ENCODE measurements at regions not wholly inside any gene's neighbourhood (a gene's known extent, or its start where the extent isn't known, plus 50 kb on each side); places are given as distances from the start of the nearest gene placed in this dataset.

GRCh38 chr7:156046031-156046560 lies 233.8 kb upstream of the SHH start:
- H3K4me1 ChIP-seq (ENCODE audit: insufficient read depth, low read length): no peaks in the 10 kb centered on the region
- Mint-ChIP-seq H3K9me3 (peaks cover 0 to 8% (median 0%) of the 10 kb centered on the region in 8 donors), H3K27ac (no peak overlapping the region), H3K4me1 (no peaks in the 10 kb centered on the region), H3K27me3 (no peaks in the 10 kb centered on the region), H3K36me3 (no peaks in the 10 kb centered on the region), H3K4me3 (no peak overlapping the region)
- ChIA-PET CTCF (ENCODE audit: partially characterized antibody) (no interaction called here), POLR2A (ENCODE audit: partially characterized antibody) (no interaction called here)
- H3K4me3 ChIP-seq (ENCODE audit: low read length in 2 of 2): no peak overlapping the region
- H3K27ac ChIP-seq (ENCODE audit: low read depth, low read length): no peak overlapping the region
- no peak for DNase-seq
- H3K9me3 ChIP-seq (ENCODE audit: control insufficient read depth in 1 of 2, low read length in 2 of 2): no peaks in the 10 kb centered on the region
- no peaks in the 10 kb centered on the region for H3K36me3 ChIP-seq (ENCODE audit: insufficient read depth, low read length)
- H3K27me3 ChIP-seq (ENCODE audit: insufficient read depth, low read length): no peaks in the 10 kb centered on the region
- intact Hi-C loops (cut with micrococcal nuclease): no loop called here

GRCh38 chr7:156043416-156044178 lies 231.3 kb upstream of the SHH start:
- no peak overlapping the region for H3K4me3 ChIP-seq (ENCODE audit: low read length in 2 of 2)
- H3K27ac Mint-ChIP-seq: no peak overlapping the region
- no peak overlapping the region for H3K4me3 Mint-ChIP-seq
- ChIA-PET POLR2A (ENCODE audit: partially characterized antibody) (no interaction called here), CTCF (ENCODE audit: partially characterized antibody) (no interaction called here)
- no peak overlapping the region for H3K27ac ChIP-seq (ENCODE audit: low read depth, low read length)
- no peaks in the 10 kb centered on the region for H3K4me1 ChIP-seq (ENCODE audit: insufficient read depth, low read length)
- H3K9me3 Mint-ChIP-seq: peaks cover 0 to 8% (median 0%) of the 10 kb centered on the region in 8 donors
- intact Hi-C loops (cut with micrococcal nuclease): no loop called here
- H3K9me3 ChIP-seq (ENCODE audit: control insufficient read depth in 1 of 2, low read length in 2 of 2): no peaks in the 10 kb centered on the region
- no peaks in the 10 kb centered on the region for H3K27me3 Mint-ChIP-seq
- no peaks in the 10 kb centered on the region for H3K27me3 ChIP-seq (ENCODE audit: insufficient read depth, low read length)
- DNase-seq: no peak
- no peaks in the 10 kb centered on the region for H3K4me1 Mint-ChIP-seq
- H3K36me3 ChIP-seq (ENCODE audit: insufficient read depth, low read length): no peaks in the 10 kb centered on the region
- H3K36me3 Mint-ChIP-seq: no peaks in the 10 kb centered on the region

GRCh38 chr7:156041398-156041797 lies 229.1 kb upstream of the SHH start:
- ChIA-PET POLR2A (ENCODE audit: partially characterized antibody) (no interaction called here), CTCF (ENCODE audit: partially characterized antibody) (no interaction called here)
- no peak overlapping the region for H3K4me3 ChIP-seq (ENCODE audit: low read length in 2 of 2)
- intact Hi-C loops (cut with micrococcal nuclease): no loop called here
- Mint-ChIP-seq H3K4me1 (no peaks in the 10 kb centered on the region), H3K27ac (no peak overlapping the region), H3K27me3 (peaks cover 0 to 3% of the 10 kb centered on the region in 2 donors), H3K4me3 (no peak overlapping the region), H3K9me3 (peaks cover 0 to under 1% (median 0%) of the 10 kb centered on the region in 8 donors), H3K36me3 (no peaks in the 10 kb centered on the region)
- no peak overlapping the region for H3K27ac ChIP-seq (ENCODE audit: low read depth, low read length)
- DNase-seq: no peak
- no peaks in the 10 kb centered on the region for H3K9me3 ChIP-seq (ENCODE audit: control insufficient read depth in 1 of 2, low read length in 2 of 2)
- no peaks in the 10 kb centered on the region for H3K4me1 ChIP-seq (ENCODE audit: insufficient read depth, low read length)
- H3K27me3 ChIP-seq (ENCODE audit: insufficient read depth, low read length): no peaks in the 10 kb centered on the region
- H3K36me3 ChIP-seq (ENCODE audit: insufficient read depth, low read length): no peaks in the 10 kb centered on the region

GRCh38 chr7:156039971-156040677 lies 227.9 kb upstream of the SHH start:
- H3K4me1 ChIP-seq (ENCODE audit: insufficient read depth, low read length): no peaks in the 10 kb centered on the region
- Mint-ChIP-seq H3K27ac (no peak overlapping the region), H3K4me3 (no peak overlapping the region), H3K27me3 (peaks cover 0 to 4% of the 10 kb centered on the region in 2 donors), H3K36me3 (no peaks in the 10 kb centered on the region), H3K9me3 (no peaks in the 10 kb centered on the region), H3K4me1 (no peaks in the 10 kb centered on the region)
- H3K27me3 ChIP-seq (ENCODE audit: insufficient read depth, low read length): no peaks in the 10 kb centered on the region
- CTCF ChIA-PET (ENCODE audit: partially characterized antibody): no interaction called here
- no peak overlapping the region for H3K27ac ChIP-seq (ENCODE audit: low read depth, low read length)
- H3K4me3 ChIP-seq (ENCODE audit: low read length in 2 of 2): no peak overlapping the region
- no peaks in the 10 kb centered on the region for H3K9me3 ChIP-seq (ENCODE audit: control insufficient read depth in 1 of 2, low read length in 2 of 2)
- POLR2A ChIA-PET (ENCODE audit: partially characterized antibody): no interaction called here
- H3K36me3 ChIP-seq (ENCODE audit: insufficient read depth, low read length): no peaks in the 10 kb centered on the region
- DNase-seq: no peak
- intact Hi-C loops (cut with micrococcal nuclease): no loop called here

- H3K4me3 Mint-ChIP-seq: no peak overlapping the region
- intact Hi-C loops (cut with micrococcal nuclease): no loop called here
- POLR2A ChIA-PET (ENCODE audit: partially characterized antibody): no interaction called here
These were observed 226.9 kb upstream of the SHH start for GRCh38 chr7:156039194-156039593.

GRCh38 chr7:156038345-156038744 lies 226.1 kb upstream of the SHH start:
- Mint-ChIP-seq H3K9me3 (peaks cover 0 to 2% (median 0%) of the 10 kb centered on the region in 8 donors), H3K4me1 (peaks cover 0 to 1% (median 0%) of the 10 kb centered on the region in 4 donors), H3K4me3 (no peak overlapping the region), H3K36me3 (no peaks in the 10 kb centered on the region), H3K27me3 (peaks cover 0 to 4% of the 10 kb centered on the region in 2 donors), H3K27ac (peak overlapping the region in 1 of 7 donors; percentile 55)
- Histone ChIP-seq H3K4me3 (ENCODE audit: low read length in 2 of 2) (no peak overlapping the region), H3K9me3 (ENCODE audit: control insufficient read depth in 1 of 2, low read length in 2 of 2) (no peaks in the 10 kb centered on the region), H3K4me1 (ENCODE audit: insufficient read depth, low read length) (no peaks in the 10 kb centered on the region), H3K27me3 (ENCODE audit: insufficient read depth, low read length) (no peaks in the 10 kb centered on the region), H3K27ac (ENCODE audit: low read depth, low read length) (no peak overlapping the region), H3K36me3 (ENCODE audit: insufficient read depth, low read length) (no peaks in the 10 kb centered on the region)
- intact Hi-C loops (cut with micrococcal nuclease): no loop called here
- ChIA-PET POLR2A (ENCODE audit: partially characterized antibody) (no interaction called here), CTCF (ENCODE audit: partially characterized antibody) (no interaction called here)
- DNase-seq: no peak

More at GRCh38 chr7:156039194-156039593, 226.9 kb upstream of the SHH start:
- Mint-ChIP-seq H3K27ac (no peak overlapping the region), H3K36me3 (no peaks in the 10 kb centered on the region), H3K27me3 (peaks cover 0 to 4% of the 10 kb centered on the region in 2 donors), H3K4me1 (peaks cover 0 to 1% (median 0%) of the 10 kb centered on the region in 4 donors), H3K9me3 (peaks cover 0 to 2% (median 0%) of the 10 kb centered on the region in 8 donors)
- H3K4me3 ChIP-seq (ENCODE audit: low read length in 2 of 2): no peak overlapping the region
- no peaks in the 10 kb centered on the region for H3K36me3 ChIP-seq (ENCODE audit: insufficient read depth, low read length)
- no peak overlapping the region for H3K27ac ChIP-seq (ENCODE audit: low read depth, low read length)
- CTCF ChIA-PET (ENCODE audit: partially characterized antibody): no interaction called here
- no peaks in the 10 kb centered on the region for H3K4me1 ChIP-seq (ENCODE audit: insufficient read depth, low read length)
- H3K27me3 ChIP-seq (ENCODE audit: insufficient read depth, low read length): no peaks in the 10 kb centered on the region
- no peak for DNase-seq
- H3K9me3 ChIP-seq (ENCODE audit: control insufficient read depth in 1 of 2, low read length in 2 of 2): no peaks in the 10 kb centered on the region

GRCh38 chr7:156036153-156036552 lies 223.9 kb upstream of the SHH start:
- no peak overlapping the region for H3K4me3 Mint-ChIP-seq
- H3K9me3 Mint-ChIP-seq: peaks cover 0 to 3% (median under 1%) of the 10 kb centered on the region in 8 donors
- Histone ChIP-seq H3K27ac (ENCODE audit: low read depth, low read length) (no peak overlapping the region), H3K36me3 (ENCODE audit: insufficient read depth, low read length) (no peaks in the 10 kb centered on the region), H3K27me3 (ENCODE audit: insufficient read depth, low read length) (no peaks in the 10 kb centered on the region), H3K9me3 (ENCODE audit: control insufficient read depth in 1 of 2, low read length in 2 of 2) (no peaks in the 10 kb centered on the region), H3K4me3 (ENCODE audit: low read length in 2 of 2) (no peak overlapping the region), H3K4me1 (ENCODE audit: insufficient read depth, low read length) (no peaks in the 10 kb centered on the region)
- peaks cover 0 to 1% (median 0%) of the 10 kb centered on the region in 4 donors for H3K4me1 Mint-ChIP-seq
- H3K27me3 Mint-ChIP-seq: peaks cover 0 to 10% of the 10 kb centered on the region in 2 donors
- DNase-seq: no peak
- no peak overlapping the region for H3K27ac Mint-ChIP-seq
- H3K36me3 Mint-ChIP-seq: no peaks in the 10 kb centered on the region
- CTCF ChIA-PET (ENCODE audit: partially characterized antibody): no interaction called here
- POLR2A ChIA-PET (ENCODE audit: partially characterized antibody): no interaction called here
- intact Hi-C loops (cut with micrococcal nuclease): no loop called here

Data from CD4-positive, alpha-beta memory T cell (primary cell).